EH (cell line): ENCODE measurements at regions not wholly inside any gene's neighbourhood (a gene's known extent, or its start where the extent isn't known, plus 50 kb on each side); places are given as distances from the start of the nearest gene placed in this dataset.
"Not testable (repeated sequence)": the region's sequence is repeated elsewhere in the genome, so short reads cannot be mapped to it uniquely, and the experiment has no call there.

Source experiments
- DNase-seq: peaks from one replicate; pipeline ENCODE4 v3.0.0-alpha.2; 2015; ENCODE audit warnings: low read depth

DNA sequence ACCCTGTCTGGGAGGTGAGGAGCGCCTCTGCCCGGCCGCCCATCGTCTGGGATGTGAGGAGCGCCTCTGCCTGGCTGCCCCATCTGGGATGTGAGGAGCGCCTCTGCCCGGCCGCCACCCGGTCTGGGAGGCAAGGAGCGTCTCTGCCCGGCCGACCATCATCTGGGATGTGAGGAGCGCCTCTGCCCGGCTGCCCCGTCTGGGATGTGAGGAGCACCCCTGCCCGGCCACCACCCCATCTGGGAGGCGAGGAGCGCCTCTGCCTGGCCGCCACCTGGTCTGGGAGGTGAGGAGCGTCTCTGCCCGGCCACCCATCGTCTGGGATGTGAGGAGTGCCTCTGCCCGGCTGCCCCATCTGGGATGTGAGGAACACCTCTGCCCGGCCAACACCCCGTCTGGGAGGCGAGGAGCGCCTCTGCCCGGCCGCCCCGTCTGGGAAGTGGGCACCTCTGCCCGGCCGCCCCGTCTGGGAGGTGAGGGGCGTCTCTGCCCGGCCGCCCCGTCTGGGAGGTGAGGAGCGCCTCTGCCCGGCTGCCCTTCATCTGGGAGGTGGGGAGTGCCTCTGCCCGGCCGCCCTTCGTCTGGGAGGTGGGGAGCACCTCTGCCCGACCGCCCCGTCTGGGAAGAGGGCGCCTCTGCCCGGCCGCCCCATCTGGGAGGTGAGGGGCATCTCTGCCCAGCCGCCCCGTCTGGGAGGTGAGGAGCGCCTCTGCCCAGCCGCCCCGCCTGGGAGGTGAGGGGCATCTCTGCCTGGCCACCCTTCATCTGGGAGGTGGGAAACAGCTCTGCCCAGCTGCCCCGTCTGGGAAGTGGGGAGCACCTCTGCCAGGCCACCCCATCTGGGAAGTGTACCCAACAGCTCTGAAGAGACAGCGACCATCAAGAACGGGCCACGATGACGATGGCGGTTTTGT is 399.7 kb downstream of the CAAP1 start:
- DNase-seq, result not testable (repeated sequence)

DNA sequence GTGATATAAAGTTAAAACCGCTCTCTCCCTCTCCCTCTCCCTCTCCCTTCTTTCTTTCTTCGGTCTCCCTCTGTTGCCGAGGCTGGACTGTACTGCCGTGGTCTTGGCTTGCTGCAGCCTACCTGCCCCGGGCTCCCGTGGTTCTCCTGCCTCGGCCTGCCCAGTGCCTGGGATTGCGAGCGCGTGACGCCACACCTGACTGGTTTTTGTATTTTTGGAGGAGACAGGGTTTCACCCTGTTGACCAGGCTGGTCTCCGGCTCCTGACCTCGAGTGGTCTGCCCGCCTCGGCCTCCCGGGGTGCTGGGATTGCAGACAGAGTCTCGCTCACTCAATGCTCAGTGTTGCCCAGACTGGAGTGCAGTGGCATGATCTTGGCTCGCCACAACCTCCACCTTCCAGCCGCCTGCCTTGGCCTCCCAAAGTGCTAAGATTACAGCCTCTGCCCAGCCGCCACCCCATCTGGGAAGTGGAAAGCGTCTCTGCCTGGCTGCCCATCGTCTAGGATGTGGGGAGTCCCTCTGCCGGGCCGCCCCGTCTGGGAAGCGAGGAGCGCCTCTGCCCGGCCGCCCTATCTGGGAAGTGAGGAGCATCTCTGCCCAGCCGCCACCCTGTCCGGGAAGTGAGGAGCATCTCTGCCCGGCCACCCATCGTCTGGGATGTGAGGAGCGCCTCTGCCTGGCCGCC is 400.5 kb downstream of the CAAP1 start:
- not testable (repeated sequence) for DNase-seq

DNA sequence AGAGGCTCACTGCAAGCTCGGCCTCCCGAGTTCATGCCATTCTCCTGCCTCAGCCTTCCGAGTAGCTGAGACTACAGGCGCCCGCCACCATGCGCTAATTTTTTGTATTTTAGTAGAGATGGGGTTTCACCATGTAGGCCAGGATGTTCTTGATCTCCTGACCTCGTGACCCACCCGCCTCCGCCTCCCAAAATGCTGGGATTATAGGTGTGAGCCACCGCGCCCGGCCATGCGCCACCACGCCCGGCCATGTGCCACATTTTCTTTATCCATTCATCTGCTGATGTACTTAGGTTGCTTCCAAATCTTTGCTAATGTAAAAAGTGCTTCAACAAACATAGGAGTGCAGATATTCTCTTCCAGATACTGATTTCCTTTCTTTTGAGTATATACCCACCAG is 408.6 kb downstream of the CAAP1 start:
- DNase-seq, result no peak

DNA sequence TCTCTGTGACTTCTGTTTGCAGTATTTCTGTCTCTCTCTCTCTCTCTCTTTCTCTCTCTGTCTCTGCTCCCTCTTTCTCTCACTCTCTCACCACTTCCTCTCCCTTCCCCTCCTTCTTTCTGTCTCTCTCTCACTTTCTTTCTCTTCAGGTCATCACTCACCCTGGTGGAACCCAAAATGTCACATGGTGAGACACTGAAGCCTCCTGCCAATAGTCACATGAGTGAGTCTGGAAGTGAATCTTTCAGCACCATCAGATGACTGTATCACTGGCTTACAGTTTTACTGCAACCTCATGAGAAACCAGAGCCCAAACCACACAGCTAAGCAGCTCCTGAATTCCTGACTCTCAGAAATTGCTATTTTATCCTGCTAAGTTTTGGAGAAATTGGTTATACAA is 414.6 kb downstream of the CAAP1 start:
- DNase-seq, result no peak

DNA sequence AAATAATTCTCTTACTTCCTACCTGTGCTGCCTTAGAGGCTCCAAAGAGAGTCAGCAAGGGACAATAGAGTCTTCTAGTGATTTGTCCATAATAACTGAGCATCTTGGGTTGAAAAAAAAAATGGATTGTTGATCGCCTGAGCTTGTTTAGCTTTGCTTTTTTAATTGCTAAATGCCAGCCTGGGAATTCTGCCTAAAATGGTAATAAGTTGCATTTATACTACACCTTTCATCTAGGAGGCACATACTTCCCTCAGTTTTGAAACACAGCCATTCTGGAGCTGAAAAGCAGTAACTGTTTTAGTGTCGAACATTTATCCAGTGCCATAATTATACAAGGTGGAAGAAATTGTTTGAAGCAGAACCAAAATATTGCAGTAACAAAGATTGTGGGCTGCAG is 421.3 kb downstream of the CAAP1 start:
- DNase-seq, result no peak

DNA sequence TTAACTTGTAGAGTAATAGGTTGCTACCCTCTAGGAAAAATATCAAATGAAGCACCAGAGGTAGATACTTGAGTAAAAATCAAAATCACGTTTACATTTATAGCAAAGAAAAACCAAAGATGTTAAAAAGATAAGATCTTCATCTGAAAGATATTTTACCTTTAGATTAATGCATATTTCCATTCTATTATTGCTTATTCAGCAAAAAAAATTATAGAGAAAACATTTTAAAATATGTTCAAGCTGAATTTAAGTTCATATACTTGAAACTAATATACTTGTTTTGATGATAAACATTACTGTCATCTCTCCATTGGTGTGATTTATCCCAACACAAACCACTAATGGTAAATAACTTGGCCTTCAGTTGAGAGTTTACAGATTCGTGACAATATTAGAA is 422.3 kb downstream of the CAAP1 start:
- no peak for DNase-seq

DNA sequence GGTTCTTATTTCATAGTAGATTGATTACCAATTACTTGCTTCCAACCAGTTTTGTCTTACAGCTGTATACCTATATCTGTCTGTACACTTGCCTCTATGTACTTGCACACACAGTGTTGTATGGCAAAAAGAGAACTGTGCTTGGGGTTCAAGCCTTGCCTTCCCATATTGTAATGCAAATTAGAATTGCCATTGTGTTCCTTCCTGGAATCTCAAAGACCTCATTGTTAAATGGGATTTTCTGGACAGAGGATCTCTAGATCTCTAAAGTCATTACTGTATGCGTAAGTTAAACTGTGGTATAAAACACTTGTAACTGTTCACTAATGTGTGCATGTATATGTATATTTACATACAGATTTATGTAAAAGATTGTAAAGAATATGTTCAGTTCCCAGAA is 428.8 kb downstream of the CAAP1 start:
- DNase-seq, result no peak

DNA sequence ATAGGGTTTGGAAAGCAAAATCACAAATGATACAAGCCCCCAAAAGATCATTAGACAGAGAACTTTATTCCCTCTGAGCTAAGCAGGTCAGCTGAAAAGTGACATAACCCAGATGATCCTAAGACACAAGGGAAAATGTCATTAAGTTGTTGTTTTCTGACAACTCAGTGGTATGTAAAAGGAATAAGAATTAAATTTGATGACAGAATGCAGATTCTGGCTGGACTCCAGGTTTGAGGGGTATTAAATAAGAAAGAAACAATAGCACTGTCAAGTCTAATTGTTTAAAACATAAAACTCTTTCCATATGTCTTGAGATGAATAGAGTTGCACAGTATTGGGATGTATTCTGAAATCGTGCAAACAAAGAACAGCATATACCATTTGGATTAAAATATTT is 429.9 kb downstream of the CAAP1 start:
- no peak for DNase-seq

DNA sequence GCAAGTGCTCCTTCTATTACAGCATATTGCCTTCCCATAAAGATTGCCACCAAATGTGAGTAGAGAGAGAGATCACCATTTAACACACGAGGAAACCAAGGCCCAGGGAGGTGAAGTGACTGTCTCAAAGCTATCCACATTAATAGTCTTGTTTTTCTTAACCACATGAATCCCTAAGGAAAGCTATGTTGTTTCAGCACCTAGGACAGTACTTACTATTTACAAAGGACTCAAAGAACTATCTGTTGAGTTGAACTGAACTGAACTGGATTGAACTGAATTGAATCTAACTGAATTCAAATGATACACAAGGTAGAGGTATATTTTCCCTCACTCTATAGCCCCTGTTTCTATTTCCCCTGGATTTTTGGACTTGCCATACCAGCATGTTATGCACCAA is 430.4 kb downstream of the CAAP1 start:
- DNase-seq, result peak; percentile 1

DNA sequence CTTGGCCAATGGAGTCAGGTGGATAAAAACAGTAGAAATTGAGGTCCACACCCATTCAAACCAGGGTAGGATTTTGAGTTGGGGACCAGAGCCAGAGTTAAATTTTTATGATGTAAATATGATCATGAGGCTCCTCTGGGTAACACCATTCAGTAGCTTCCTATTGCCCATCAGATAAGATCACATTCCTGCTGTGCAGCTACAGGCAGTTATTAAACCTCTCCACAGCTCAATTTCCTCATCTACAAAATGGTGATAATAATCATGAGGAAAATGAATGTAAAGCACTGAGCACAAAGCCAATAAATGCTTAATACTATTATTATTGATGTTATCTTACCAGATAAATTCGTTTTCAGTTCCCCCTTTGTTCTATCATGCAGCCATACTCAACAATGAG is 432.0 kb downstream of the CAAP1 start:
- no peak for DNase-seq

DNA sequence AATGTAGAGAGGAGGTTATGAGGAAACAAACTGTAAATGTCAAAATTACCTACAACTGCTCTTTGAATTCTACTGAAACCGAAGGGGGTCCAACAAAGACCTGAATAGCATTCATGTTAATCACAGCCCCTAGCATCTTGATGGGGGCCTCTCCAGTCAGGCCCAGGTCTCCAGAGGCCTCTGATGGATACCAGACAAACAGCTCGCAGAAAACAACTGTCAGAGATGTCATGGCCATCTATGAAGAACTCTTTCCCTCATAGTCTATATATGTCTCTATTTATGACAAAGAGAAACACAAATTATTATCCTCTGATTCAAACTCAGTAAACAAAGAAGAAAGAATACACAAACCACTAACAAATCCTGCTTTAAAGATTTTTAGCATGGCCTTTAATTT is 432.6 kb downstream of the CAAP1 start:
- no peak for DNase-seq

DNA sequence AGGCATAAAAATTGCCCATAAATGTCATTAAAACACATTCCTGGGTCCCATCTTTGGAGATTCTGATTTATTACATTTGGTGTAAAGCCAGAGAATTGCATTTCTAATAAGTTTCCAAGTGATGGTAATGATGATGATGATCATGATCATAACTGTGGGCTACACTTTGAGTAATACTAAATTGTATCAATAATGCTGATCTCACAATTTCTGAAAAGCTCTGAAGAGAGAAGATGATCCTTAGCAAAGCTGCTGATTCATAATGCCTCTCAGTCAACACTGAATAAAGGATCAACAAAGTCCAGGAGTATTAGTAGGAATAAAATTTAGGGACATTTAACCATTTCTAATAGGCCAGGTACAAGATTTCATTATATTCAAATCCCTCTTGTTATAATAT is 434.5 kb downstream of the CAAP1 start:
- DNase-seq, result no peak

DNA sequence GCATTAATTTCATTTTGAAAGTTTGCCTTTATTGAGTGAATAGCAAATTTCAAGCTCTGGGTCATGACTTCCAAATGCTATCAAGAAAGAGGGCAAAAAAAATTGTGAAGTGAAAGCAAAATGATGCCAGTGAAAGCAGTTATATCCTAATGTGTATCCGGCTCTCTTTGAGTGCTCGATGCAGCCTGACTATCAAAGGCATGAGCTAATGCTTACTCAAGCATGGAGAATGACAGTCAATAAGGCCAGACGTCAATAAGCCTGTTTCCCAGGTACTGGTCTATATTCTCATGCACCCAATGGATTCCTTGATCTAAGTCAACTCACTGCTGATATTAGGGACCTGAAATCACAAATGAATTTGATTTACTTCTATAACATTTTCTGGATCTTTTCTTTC is 435.5 kb downstream of the CAAP1 start:
- no peak for DNase-seq

DNA sequence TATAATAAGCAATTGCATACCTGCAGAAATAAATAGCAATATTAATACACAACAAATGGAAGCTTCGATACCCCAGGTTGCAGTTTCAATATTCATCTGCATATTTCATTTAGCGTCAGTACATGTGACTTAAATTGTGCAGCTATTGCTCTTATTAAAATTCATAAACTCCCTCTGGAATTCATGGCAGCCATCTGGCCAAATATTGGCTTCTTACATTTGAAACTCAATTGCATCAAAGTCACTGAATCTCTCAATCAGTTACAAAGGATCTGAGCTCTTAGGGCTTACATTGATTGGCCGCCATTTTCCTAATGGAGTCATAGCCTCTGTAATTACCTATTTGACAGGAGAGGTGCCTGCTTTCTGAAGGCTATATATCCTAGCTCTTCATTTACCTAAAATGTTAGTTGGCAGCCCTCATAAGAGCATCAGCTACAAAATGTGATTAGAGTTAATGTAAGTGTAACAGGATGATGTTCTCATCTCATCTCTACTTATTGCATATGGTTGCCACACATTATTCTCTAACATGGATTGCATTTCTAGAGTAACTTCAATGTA is 453.5 kb downstream of the CAAP1 start:
- DNase-seq, result no peak

DNA sequence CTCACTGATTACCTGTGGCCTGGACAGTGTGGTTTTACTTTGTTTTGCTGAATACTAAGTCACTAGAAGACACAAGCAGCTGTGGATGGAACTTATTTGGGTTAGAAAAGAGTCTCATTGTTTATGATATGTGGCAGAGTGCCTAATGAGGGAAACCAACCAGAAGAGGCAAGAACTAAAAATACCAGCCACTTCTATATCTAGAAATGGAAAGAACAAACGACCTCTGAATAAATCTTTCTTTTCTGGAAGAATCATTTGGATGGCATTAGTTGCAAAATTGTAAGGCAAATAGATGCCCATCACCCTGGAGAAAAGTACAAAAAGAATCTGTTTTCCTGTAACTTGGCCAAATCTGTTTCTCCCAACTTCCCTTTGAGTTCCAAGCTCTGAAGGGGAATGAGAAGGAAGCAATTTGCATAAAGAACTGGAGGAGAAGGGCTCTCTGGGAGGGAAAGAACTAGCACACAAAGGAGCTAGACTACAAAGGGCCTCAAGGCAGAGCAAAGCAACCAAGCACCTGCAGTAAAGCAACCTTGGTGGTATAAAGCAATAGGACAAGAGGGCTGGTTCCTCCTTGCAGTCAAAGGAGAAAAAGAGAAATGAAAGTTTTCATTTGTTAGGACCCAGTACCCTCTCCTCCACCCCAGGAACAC is 455.4 kb downstream of the CAAP1 start:
- DNase-seq, result no peak

DNA sequence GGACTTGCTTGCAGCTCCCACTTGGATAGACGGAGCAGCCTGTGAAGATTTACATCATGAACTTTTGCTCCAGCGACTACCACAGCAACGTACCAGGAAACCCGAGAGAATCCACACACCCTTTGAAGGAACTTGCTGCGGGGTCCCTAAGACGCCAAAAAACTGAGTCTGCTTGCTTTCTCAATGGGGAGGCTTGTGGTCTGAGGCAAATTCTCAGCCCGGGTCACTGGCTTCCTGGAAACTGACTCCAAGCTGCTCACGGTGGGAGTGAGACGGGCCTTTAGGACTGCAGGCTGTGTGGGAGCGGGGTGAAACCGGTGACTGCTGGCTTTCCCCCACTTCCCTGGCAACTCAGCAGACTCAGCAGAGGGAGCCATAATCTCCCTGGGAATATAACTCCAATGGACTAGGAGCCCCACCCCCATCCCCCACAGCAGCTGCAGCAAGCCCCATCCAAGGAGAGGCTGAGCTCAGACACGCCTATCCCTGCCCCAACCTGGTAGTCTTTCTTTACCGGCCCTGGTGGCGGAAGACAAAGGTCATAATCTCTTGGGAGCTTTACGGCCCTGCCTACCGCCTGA is 466.0 kb downstream of the CAAP1 start:
- DNase-seq, result no peak

DNA sequence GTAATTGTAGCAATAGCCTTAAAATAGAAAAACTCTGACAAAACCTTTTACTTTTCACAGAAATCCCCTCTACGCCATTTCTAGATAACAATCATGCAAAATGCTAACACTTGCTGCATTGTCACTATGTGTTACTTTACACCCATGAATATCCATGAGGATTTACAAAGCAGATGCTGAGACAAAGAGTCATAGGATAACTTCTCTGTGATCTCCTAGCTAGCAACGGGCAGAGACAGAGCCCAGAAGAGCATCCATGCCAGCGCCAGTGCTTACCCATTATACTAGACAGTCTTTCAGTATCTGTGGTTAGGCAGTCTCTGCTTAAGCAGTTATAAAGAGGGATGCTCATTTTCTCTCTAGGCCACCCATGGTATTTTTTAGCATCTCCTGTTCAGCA is 474.1 kb downstream of the CAAP1 start:
- DNase-seq, result no peak

DNA sequence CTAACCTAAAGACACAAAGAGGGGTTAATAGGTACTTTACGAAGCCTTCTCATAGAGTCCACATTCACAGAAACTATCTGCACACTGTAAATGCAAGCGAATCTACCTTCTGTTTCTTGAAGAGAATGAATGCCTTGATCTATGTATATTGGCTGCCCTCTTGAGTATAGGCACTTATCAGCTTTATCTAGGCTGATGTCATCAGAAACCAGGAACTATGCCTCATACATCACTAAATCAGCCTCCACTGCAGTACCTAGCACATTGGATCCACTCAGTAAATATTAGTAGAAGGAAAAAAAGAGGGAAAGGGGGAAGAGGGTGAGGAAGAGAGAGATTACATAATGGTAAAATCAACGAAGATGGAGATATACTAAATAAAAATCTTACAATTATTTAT is 477.1 kb downstream of the CAAP1 start:
- no peak for DNase-seq

DNA sequence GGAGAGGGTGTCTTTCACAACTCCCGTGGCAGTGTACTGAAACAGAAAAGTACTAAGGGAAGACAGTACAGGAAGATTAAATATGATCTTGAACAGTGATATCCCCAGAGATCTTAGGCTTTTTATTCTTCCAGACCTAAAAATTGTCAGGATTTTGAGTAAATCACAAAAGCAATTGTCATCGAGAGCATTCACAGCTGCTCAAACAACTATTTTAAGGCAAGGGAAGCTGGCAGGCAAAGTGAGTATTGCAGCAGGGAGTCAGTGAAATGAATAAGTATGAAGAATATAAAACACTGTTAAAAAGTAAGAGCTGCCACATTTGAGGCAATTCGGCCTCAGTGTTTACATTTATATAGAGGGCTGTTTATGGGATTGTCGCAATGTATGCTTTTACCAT is 479.0 kb downstream of the CAAP1 start:
- no peak for DNase-seq

DNA sequence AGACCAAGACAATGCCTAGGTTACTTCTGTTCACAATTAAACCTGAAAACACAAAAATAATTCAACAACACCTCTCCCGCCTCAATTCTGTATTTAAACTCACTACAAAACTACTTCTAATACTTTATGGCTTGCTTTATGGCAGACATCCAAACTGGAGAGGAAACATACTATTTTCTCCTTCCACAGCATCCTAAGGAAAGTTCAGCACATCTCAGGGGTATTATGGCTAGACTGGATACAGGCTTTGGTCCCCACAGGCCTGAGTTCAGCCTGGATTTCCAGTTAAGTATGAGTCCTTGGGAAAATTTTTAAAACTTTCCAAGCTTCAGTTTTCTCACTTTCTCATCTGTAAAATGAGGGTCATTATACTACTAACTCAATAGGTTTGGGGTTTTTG is 480.2 kb downstream of the CAAP1 start:
- DNase-seq, result no peak

DNA sequence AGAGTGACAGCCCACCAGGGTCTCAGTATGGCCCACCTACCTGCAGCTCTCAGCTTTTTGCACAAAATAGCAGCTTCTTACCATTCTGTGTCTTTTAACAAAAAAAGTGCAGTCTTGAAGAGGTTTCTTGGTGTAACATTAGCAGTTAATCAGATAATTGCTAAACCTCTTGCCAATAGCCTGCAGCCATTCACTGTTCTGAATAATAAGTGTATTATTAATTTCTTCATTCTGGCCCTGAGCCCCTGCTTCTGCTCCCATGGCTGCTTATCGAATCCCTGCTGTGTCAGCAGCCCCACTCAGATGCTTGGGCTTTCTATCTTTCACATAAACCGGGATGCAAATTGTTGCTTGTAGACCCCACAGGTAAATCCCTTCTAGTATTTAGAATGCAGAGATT is 485.9 kb downstream of the CAAP1 start:
- DNase-seq, result no peak

DNA sequence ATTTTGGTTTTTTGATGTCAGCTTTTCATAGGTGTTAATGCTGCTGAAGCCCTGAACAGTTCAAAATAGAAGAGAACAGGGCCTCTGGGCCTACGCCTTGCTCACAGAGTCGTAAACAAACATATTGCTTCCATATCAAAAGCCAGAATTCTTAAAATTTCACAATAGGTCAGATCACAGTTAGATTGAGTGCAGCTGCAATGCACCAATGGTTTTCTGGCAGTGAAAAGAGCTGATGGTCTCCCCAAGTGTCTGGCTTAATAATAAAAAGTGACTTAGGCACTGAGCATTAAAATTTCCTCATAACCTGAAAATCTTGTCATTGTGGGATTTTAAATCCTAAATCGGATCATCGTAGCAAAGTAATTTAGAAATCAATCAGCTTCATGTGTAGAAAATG is 493.0 kb downstream of the CAAP1 start:
- DNase-seq, result no peak
